Epithelial cell of esophagus (primary cell): ENCODE measurements at regions not wholly inside any gene's neighbourhood (a gene's known extent, or its start where the extent isn't known, plus 50 kb on each side); places are given as distances from the start of the nearest gene placed in this dataset.

Source experiments
- DNase-seq: peaks from one replicate; pipeline ENCODE4 v3.0.0; 2010; ENCODE audit warnings: low read depth
- H3K4me3 ChIP-seq: 2 replicates; pipeline ENCODE4 v1.5.1; 2011; ENCODE audit warnings: mild to moderate bottlenecking, low read length, control low read depth
- TF ChIP-seq, protein P1 (sequence below): IDR thresholded peaks from 2 replicates; pipeline ENCODE4 v1.5.1; 2011; ENCODE audit warnings: low read depth, mild to moderate bottlenecking, low read length, control low read depth, inconsistent platforms; ENCODE audit not compliant: insufficient read depth; ENCODE audit errors: missing control alignments

DNA sequence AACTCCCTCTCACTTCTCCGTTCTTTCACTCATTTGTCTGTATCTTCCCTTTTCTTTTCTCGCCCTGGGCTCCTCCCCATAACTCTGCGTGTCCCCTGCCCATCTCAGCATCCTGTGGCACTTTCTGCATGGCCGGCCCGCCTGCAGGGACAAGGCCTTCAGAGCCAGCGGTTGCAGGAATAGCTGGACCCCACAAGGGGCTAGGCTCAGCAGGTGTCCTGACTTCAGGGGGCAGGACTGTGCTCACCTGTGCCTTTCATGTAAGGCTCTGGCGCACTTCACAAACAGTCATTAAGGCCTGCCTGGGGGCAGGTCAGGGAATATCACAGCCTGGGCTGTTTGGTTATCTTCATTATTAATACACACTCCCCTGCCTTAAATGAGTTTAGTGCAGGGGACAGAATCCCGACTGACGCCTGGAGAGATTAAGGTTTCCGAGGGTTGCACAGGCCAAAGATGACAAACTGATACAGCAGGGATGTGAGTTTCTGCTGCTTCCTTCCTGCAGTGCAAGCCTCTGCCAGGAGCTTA, 768.8 kb upstream of the TBX3 start:
- no peak overlapping the region for H3K4me3 ChIP-seq
- DNase-seq, result no peak
- TF ChIP-seq, protein P1, sequence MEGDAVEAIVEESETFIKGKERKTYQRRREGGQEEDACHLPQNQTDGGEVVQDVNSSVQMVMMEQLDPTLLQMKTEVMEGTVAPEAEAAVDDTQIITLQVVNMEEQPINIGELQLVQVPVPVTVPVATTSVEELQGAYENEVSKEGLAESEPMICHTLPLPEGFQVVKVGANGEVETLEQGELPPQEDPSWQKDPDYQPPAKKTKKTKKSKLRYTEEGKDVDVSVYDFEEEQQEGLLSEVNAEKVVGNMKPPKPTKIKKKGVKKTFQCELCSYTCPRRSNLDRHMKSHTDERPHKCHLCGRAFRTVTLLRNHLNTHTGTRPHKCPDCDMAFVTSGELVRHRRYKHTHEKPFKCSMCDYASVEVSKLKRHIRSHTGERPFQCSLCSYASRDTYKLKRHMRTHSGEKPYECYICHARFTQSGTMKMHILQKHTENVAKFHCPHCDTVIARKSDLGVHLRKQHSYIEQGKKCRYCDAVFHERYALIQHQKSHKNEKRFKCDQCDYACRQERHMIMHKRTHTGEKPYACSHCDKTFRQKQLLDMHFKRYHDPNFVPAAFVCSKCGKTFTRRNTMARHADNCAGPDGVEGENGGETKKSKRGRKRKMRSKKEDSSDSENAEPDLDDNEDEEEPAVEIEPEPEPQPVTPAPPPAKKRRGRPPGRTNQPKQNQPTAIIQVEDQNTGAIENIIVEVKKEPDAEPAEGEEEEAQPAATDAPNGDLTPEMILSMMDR, result no peak

DNA sequence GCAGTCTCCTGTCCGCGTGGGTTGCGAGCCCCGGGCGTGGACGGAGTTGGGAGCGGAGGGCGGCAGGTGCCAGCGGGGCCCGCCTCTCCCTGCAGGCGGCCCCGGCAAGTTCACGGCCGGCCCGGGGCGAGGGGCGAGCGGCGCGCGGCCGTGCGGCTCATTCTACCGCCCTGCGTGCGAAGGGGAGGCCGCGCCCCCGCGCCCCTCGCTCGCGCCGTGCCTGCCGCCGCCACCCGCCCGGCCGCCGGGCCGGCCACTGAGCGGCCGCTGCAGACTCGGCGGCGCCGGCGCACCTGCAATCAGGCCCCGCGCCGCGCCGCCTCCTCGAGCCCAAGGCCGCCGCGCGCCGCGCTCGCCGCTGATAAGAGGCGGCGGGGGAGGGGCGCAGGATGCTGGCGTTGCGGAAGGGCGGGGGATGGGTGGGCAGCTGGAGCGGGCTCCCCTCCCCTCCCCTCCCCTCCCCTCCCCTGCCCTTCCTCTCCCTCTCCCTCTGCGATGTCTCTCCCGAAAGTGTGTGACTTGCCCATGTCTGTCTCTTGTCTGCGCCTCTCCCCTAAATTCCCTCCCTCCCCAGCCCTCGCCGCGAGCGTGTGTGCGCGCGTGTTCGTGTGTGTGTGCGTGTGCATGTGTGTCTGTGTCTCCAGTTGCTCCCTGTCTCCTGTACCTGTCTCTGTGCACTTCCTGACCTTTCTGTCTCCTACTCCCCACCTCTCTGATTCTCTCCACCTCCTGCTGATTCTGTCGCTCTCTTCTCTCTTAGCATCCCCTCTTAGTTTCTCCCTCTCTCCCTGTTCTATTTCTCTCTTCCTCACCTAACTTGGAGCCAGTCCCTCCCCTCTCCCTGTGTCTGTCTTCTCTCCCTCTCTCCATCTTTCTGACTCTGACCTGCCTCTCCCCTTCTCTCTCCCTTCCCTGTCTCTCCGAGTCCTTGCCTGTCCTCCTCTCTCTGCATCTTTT, 768.1 kb upstream of the TBX3 start:
- H3K4me3 ChIP-seq, result no peak overlapping the region
- peak; percentile 19 for DNase-seq

DNA sequence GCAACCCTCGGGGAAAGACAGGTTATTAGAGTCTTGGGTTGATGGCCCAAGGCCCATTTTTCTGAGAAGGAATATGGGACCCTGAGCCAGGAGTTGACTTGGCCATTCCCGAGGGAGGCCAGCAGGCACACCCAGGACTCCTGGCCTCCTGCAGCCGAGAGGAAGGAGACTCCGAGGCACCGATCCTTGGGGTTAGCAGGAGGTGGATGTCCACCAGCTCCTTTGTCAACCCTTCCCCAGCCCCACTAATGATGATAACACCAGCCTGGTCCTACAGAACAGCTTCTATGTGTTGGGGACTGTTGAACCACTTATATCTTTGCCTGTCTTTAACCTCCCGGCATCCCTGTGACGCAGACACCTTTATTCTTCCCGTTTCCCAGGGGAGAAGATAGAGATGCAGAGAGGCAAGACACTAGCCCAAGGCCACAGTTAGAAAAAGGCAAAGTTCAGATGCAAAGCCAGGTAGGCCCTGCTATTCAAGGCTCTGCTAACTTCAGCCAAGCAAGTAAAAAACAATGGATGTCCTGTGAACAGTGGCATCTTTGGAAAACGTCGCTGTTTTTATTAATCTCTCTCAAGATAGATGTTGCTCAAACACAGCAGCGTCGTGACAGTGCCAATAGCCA, 767.3 kb upstream of the TBX3 start:
- H3K4me3 ChIP-seq, result no peak overlapping the region
- TF ChIP-seq, protein P1, result no peak
- no peak for DNase-seq

More for the DNA sequence above, 768.1 kb upstream of the TBX3 start:
- TF ChIP-seq, protein P1, result no peak

DNA sequence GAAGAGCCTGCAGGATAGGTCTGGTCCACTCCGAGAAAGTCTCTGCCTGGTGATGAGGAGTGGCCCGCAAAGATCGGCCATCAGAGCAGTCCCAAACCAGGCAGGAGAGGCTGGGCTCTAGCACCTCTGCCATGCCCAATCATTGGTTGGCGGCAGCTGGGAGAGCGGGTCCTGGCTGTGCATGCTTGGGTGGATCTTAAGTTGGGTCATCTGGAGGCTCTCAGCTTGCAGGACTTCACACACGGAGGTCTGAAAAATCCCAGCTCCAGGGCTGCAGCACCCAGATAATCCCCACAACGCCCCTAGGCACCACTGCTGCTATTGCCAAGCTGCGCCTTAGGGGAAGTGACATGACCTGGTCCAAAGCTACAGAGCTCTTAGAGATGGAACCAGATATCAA, 766.7 kb upstream of the TBX3 start:
- TF ChIP-seq, protein P1, result no peak
- H3K4me3 ChIP-seq, result no peak overlapping the region
- no peak for DNase-seq

DNA sequence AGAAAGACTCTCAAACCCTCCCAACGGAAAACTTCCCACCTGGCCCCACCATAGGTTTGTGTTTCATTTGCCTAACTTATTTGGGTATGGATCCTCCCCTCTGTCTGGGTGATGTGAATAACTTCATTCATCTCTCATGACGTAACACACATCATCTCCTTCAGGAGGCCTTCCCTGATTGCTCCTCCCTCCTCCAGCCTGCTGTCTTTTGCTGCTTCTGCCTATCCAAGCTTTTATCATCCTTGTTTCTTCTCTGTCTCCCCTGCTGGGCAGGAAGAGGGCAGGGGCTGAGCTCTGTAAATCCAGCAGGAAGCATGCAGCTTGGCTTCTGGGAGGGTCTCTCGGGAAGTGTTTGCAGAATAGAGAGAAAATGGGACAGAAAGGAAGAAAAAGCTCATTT, 766.0 kb upstream of the TBX3 start:
- TF ChIP-seq, protein P1, result no peak
- no peak overlapping the region for H3K4me3 ChIP-seq
- no peak for DNase-seq

DNA sequence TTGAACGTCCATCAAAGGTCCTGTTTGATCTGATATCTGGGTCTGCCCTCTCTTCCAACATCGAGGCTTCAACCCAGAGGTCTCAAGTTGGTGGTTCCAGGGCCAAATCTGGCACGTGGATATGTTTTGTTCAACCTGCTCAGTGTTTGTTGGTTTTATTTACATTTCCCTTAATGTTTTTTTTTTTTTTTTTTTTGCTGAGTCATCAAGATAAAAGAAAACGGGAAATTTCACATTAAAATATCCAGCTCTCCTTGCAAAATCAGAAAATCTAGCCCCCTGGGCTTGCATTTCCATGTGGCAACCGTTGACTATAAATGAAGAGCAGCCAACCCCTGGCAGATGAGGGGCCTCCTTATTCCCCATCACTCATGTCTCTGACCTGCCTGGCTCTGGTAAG, 765.6 kb upstream of the TBX3 start:
- no peak overlapping the region for H3K4me3 ChIP-seq
- no peak for DNase-seq

More for the DNA sequence above, 765.6 kb upstream of the TBX3 start:
- TF ChIP-seq, protein P1, result no peak
